ENCODE measurements at regions not wholly inside any gene's neighbourhood (a gene's known extent, or its start where the extent isn't known, plus 50 kb on each side); places are given as distances from the start of the nearest gene placed in this dataset.

DNA sequence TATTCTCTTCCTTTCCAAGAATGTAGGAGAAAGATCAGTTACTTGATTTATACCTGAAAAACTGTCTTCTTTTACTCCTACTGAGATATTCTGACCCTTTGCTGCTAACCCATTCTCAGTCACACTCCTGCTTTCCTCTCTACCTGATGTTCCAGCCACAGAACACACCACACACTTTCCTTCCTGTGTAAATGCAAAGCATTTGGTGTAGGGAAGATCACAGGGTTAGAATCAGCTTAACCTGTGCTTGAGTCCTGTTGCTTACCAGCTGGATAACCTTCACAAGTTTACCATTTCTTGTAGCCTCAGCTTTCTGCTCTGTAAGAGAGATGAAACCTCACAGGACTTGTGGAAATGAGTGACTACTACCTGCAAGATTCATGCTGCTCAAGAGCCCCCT, 489.8 kb upstream of the GOLIM4 start:
- ATAC-seq (ENCODE audit: insufficient number of reproducible peaks, low FRiP score, low read depth) = no peak
- no peaks in the 10 kb centered on the region for H3K36me3 ChIP-seq

GRCh38 chr3:168583977-168584376, 488.3 kb upstream of the GOLIM4 start:
- no peak for DNase-seq (ENCODE audit: low spot score)
- Histone ChIP-seq H3K36me3 (no peaks in the 10 kb centered on the region), H3K27ac (no peak overlapping the region), H3K9me3 (no peaks in the 10 kb centered on the region), H3K4me1 (ENCODE audit: control insufficient read depth in 1 of 2, low read depth in 2 of 2) (no peaks in the 10 kb centered on the region), H3K4me3 (no peak overlapping the region), H3K27me3 (replicated peaks; ENCODE audit: insufficient read depth) (no peaks in the 10 kb centered on the region)
- ATAC-seq (ENCODE audit: insufficient number of reproducible peaks, low FRiP score, low read depth) = no peak
- TF ChIP-seq, protein P1, sequence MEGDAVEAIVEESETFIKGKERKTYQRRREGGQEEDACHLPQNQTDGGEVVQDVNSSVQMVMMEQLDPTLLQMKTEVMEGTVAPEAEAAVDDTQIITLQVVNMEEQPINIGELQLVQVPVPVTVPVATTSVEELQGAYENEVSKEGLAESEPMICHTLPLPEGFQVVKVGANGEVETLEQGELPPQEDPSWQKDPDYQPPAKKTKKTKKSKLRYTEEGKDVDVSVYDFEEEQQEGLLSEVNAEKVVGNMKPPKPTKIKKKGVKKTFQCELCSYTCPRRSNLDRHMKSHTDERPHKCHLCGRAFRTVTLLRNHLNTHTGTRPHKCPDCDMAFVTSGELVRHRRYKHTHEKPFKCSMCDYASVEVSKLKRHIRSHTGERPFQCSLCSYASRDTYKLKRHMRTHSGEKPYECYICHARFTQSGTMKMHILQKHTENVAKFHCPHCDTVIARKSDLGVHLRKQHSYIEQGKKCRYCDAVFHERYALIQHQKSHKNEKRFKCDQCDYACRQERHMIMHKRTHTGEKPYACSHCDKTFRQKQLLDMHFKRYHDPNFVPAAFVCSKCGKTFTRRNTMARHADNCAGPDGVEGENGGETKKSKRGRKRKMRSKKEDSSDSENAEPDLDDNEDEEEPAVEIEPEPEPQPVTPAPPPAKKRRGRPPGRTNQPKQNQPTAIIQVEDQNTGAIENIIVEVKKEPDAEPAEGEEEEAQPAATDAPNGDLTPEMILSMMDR (IDR thresholded peaks at IDR 0.05) = no peak

More for the DNA sequence above, 489.8 kb upstream of the GOLIM4 start:
- H3K27me3 ChIP-seq (replicated peaks; ENCODE audit: insufficient read depth) = no peaks in the 10 kb centered on the region
- no peak for DNase-seq (ENCODE audit: low spot score)
- no peaks in the 10 kb centered on the region for H3K9me3 ChIP-seq
- TF ChIP-seq, protein P1 (IDR thresholded peaks at IDR 0.05) = no peak
- no peak overlapping the region for H3K27ac ChIP-seq
- no peaks in the 10 kb centered on the region for H3K4me1 ChIP-seq (ENCODE audit: control insufficient read depth in 1 of 2, low read depth in 2 of 2)
- H3K4me3 ChIP-seq = no peak overlapping the region

DNA sequence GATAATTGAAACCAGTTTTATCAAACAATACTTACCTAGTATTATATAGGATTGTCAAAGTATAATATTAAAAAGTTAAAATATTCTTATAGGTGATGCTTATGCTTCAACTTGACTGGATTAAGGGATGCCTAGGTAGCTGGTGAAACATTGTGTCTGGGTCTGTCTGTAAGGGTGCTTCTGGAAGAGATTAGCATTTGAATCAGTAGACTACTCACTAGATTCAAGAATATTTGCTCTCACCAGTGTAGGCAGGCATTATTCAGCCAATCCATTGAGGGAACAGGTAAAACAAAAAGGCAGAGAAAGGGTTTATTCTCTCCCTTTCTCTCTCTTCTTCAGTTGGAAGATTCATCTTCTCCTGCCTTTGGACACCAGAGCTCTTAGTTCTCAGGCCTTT, 486.8 kb upstream of the GOLIM4 start:
- no peak for DNase-seq (ENCODE audit: low spot score)
- ATAC-seq (ENCODE audit: insufficient number of reproducible peaks, low FRiP score, low read depth) = no peak
- Histone ChIP-seq H3K27me3 (replicated peaks; ENCODE audit: insufficient read depth) (no peaks in the 10 kb centered on the region), H3K27ac (no peak overlapping the region), H3K4me1 (ENCODE audit: control insufficient read depth in 1 of 2, low read depth in 2 of 2) (no peaks in the 10 kb centered on the region), H3K36me3 (no peaks in the 10 kb centered on the region), H3K9me3 (no peaks in the 10 kb centered on the region), H3K4me3 (no peak overlapping the region)
- TF ChIP-seq, protein P1 (IDR thresholded peaks at IDR 0.05) = no peak

DNA sequence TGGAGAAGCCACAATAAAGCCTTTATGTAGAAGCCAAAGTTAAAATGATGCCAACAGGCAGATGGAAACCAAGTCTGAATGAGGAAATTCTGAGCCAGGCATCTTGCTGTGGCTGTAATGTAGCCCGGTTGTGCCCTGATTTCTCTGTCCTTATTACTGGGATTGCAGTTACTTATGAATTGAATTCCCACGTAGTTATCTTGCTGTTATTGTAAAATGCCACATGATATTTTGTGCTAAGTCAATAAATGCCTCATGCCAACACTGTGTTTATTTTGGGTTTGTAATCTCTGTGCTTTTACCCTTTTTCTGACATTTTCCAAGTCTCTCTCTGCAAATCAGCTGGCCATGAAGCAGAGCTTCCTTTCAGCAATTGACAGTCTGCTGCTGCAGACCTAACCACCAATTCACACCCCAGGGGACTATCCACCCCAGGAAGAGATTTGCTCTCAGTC, 486.1 kb upstream of the GOLIM4 start:
- Histone ChIP-seq H3K4me3 (no peak overlapping the region), H3K4me1 (ENCODE audit: control insufficient read depth in 1 of 2, low read depth in 2 of 2) (no peaks in the 10 kb centered on the region)
- no peak for ATAC-seq (ENCODE audit: insufficient number of reproducible peaks, low FRiP score, low read depth)

GRCh38 chr3:168579010-168579409, 483.3 kb upstream of the GOLIM4 start:
- no peak overlapping the region for H3K27ac ChIP-seq

More for the DNA sequence above, 486.1 kb upstream of the GOLIM4 start:
- Histone ChIP-seq H3K36me3 (no peaks in the 10 kb centered on the region), H3K9me3 (no peaks in the 10 kb centered on the region), H3K27ac (no peak overlapping the region), H3K27me3 (replicated peaks; ENCODE audit: insufficient read depth) (no peaks in the 10 kb centered on the region)
- no peak for DNase-seq (ENCODE audit: low spot score)
- TF ChIP-seq, protein P1 (IDR thresholded peaks at IDR 0.05) = no peak

More at GRCh38 chr3:168579010-168579409, 483.3 kb upstream of the GOLIM4 start:
- Histone ChIP-seq H3K4me3 (no peak overlapping the region), H3K27me3 (replicated peaks; ENCODE audit: insufficient read depth) (no peaks in the 10 kb centered on the region), H3K4me1 (ENCODE audit: control insufficient read depth in 1 of 2, low read depth in 2 of 2) (no peaks in the 10 kb centered on the region), H3K36me3 (no peaks in the 10 kb centered on the region), H3K9me3 (no peaks in the 10 kb centered on the region)
- TF ChIP-seq, protein P1 (IDR thresholded peaks at IDR 0.05) = no peak
- DNase-seq (ENCODE audit: low spot score) (no peak), ATAC-seq (ENCODE audit: insufficient number of reproducible peaks, low FRiP score, low read depth) (no peak)
